ENCODE measurements at regions not wholly inside any gene's neighbourhood (a gene's known extent, or its start where the extent isn't known, plus 50 kb on each side); places are given as distances from the start of the nearest gene placed in this dataset.

- no CpG with 5 or more reads among the region's 1 CpG for WGBS (ENCODE audit: extremely low coverage, insufficient read length, low lambda C conversion rate)
- H3K79me2 ChIP-seq (ENCODE audit: insufficient read depth, low read length): no peaks in the 10 kb centered on the region
- no peak overlapping the region for H2BK15ac ChIP-seq (ENCODE audit: low read depth, low read length)
- no peak overlapping the region for H2AK5ac ChIP-seq (ENCODE audit: insufficient read length, low read length)
- no peak overlapping the region for H2BK20ac ChIP-seq (ENCODE audit: low read depth, low read length, poor library complexity, severe bottlenecking)
- H3K27ac ChIP-seq (ENCODE audit: insufficient read length, low read depth, low read length): no peak overlapping the region
- no peak overlapping the region for H3K9ac ChIP-seq (ENCODE audit: extremely low read depth, insufficient read length, low read length)
- no peaks in the 10 kb centered on the region for H3K9me3 ChIP-seq (ENCODE audit: control insufficient read depth, low read depth, low read length)
- no peaks in the 10 kb centered on the region for H3K4me1 Mint-ChIP-seq
- no peak overlapping the region for H3K4me3 Mint-ChIP-seq
- no peak overlapping the region for H3K18ac ChIP-seq (ENCODE audit: insufficient read length, low read depth, low read length)
- no peaks in the 10 kb centered on the region for H3K4me1 ChIP-seq (ENCODE audit: insufficient read depth, low read length)
- H3K23ac ChIP-seq (ENCODE audit: insufficient read length, low read depth, low read length): no peak overlapping the region
- H3K56ac ChIP-seq (ENCODE audit: insufficient read length, low read depth, low read length): no peak overlapping the region
- no peak overlapping the region for H2BK5ac ChIP-seq (ENCODE audit: insufficient read length, low read length)
- H3K9me3 Mint-ChIP-seq: no peaks in the 10 kb centered on the region; a peak in 1 of 5 replicates
- no peak overlapping the region for H3T11ph ChIP-seq (ENCODE audit: low read length)
- no peak overlapping the region for H4K5ac ChIP-seq (ENCODE audit: insufficient read length, low read depth, low read length)
- H3K4ac ChIP-seq (ENCODE audit: low read depth, low read length): no peak overlapping the region
- H3K27ac Mint-ChIP-seq: no peak overlapping the region
- TF ChIP-seq CTCF (conservative IDR thresholded peaks at IDR 0.05): no peak
- H4K20me1 ChIP-seq (ENCODE audit: control insufficient read depth, insufficient read depth, insufficient read length): no peaks in the 10 kb centered on the region
- no peaks in the 10 kb centered on the region for H3K36me3 Mint-ChIP-seq (ENCODE audit: insufficient read depth in 1 of 3, low read depth in 3 of 3)
- H4K8ac ChIP-seq (replicated peaks; ENCODE audit: insufficient read length, low read depth, low read length): no peak overlapping the region
- no peaks in the 10 kb centered on the region for H3K27me3 ChIP-seq (ENCODE audit: insufficient read depth, low read length)
- no peak overlapping the region for H4K91ac ChIP-seq (ENCODE audit: insufficient read length, low read depth, low read length)
- no peak overlapping the region for H2BK120ac ChIP-seq (ENCODE audit: low read depth, low read length, poor library complexity, severe bottlenecking)
- no peak overlapping the region for H3K14ac ChIP-seq (ENCODE audit: insufficient read depth, low read length)
- DNase-seq: no peak
- no peak overlapping the region for H2AFZ ChIP-seq (ENCODE audit: low read length)
- no peaks in the 10 kb centered on the region for H3K79me1 ChIP-seq (ENCODE audit: insufficient read depth, low read depth, low read length, poor library complexity, severe bottlenecking)
- H3K4me2 ChIP-seq (ENCODE audit: insufficient read depth, insufficient read length, low read length): no peak overlapping the region
- H2BK12ac ChIP-seq (ENCODE audit: insufficient read length, low read depth, low read length): no peak overlapping the region
- H3K27me3 Mint-ChIP-seq (ENCODE audit: low read depth): no peaks in the 10 kb centered on the region
- H3K23me2 ChIP-seq (ENCODE audit: insufficient read length, low read depth, low read length, poor library complexity, severe bottlenecking): no peaks in the 10 kb centered on the region
Observed at GRCh38 chr11:106514706-106515105, 437.2 kb downstream of the AASDHPPT start.

All from H9 (cell line).